ENCODE measurements at regions not wholly inside any gene's neighbourhood (a gene's known extent, or its start where the extent isn't known, plus 50 kb on each side); places are given as distances from the start of the nearest gene placed in this dataset.

- DNase-seq: no peak
Measured at GRCh38 chr4:12265554-12265953, 836.9 kb upstream of the HS3ST1 start.

- DNase-seq: no peak
Measured at GRCh38 chr4:12260453-12260852, 831.8 kb upstream of the HS3ST1 start.

GRCh38 chr4:12244973-12245372 lies 816.3 kb upstream of the HS3ST1 start:
- DNase-seq: no peak

DNA sequence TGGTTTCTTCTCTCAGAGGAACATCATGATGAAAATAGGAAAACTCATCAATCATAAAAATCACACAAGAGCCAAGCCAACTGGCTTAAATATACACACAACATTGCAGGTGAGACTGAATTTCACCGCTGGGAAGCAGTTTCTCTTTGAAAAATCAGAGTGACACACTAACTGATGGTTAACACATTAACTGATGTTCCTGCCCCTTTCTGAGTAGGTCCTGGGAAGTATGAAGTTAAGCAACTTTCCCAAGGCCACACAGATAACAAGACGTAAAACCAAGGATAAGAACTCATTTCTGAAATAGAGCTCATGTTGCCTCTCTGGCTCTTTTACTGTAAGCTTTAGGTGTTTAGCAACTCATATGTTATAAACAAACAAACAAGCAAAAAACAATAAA lies 813.7 kb upstream of the HS3ST1 start:
- DNase-seq: no peak

DNA sequence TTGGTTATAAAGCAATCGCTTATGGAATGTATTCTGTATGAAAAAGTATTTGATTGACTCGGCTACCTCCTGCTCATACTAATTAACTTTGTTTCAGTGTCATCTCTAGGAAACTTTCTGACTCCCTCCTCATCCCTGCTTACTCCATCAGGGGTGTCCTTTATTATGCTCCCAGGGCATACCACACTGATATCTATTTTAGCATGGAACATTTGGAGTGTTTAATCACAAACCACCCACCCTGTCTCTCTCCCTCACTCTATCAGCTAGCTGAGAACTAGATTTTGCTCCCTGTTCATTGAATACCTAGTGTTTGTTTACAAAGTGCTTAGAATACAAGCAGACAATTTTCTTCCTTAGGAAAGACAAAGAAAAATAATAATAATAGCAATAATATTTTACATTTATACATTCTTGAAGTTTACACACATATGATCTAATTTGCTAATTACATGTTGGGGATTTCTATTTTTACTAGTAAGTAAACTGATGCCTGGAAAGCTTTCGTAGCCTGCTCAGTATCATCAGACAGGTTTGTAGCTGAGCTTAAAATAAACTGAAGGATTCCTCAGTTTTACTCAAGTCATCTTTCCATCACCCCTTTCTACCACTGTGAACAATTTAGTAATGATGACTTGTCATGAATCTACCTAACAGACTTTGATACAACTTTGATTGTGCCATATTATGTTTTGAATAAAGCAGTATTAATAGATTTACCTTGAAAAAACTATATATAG lies 811.4 kb upstream of the HS3ST1 start:
- no peak for DNase-seq

- DNase-seq: no peak
Measured at GRCh38 chr4:12231098-12231497, 802.4 kb upstream of the HS3ST1 start.

- DNase-seq: no peak
Measured at GRCh38 chr4:12221031-12221430, 792.3 kb upstream of the HS3ST1 start.

DNA sequence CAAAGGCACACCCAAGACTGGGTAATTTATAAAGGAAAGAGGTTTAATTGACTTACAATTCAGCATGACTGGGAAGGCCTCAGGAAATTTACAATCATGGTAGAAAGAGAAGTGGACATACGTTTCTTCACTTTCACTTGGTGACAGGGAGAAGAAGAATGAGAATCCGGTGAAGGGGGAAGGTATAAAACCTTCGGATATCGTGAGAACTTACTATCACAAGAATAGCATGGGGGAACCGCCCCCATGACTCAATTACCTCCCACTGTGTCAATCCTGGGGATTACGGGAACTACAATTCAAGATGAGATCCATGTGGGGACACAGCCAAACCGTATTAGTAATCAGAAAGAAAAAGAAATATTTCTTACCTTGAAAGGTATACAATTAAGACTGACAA lies 782.9 kb upstream of the HS3ST1 start:
- DNase-seq: no peak

- DNase-seq: no peak
Measured at GRCh38 chr4:12207396-12207795, 778.7 kb upstream of the HS3ST1 start.

GRCh38 chr4:12206091-12206490 lies 777.4 kb upstream of the HS3ST1 start:
- no peak for DNase-seq

GRCh38 chr4:12203945-12204344 lies 775.3 kb upstream of the HS3ST1 start:
- no peak for DNase-seq

DNA sequence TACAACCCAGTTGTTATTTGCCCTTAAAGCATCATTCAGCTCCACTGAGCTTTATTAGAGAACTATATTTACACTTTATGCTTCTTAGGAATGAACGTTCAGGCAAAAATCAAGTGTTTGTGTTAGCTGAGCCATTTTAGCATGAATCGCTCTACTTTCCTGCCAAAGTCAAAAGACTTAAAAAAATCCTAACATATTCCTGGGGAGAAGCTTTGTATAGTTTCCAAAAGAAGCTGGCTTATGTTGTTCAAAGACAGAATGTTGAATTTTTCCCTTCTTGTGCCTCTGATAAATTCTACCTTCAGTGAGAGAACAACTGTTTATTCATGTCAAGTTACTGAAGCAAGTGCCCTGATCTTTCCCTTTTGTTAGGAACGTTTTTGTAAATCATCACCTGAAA lies 771.5 kb upstream of the HS3ST1 start:
- DNase-seq: no peak

DNA sequence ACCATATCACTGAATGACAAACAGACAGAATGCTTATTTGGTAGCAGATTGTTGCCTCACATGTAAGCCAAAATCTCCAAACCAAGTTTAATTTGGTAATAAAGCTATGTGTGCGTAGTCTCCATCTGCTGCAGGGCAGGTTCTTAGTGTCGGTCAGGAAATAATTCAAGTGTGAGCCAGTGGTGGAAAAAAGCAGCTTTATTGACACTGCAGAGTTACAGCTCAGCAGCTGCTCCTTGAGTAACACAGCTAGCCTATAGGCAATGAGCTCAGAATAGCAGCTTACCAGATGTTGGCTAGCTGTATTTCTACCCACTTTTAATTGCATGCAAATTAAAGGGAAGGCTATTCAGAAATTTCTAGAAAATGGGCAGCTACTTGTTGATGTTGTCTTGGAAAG lies 757.8 kb upstream of the HS3ST1 start:
- no peak for DNase-seq

- DNase-seq: no peak
Measured at GRCh38 chr4:12178614-12179610, 750.2 kb upstream of the HS3ST1 start.

- DNase-seq: no peak
Measured at GRCh38 chr4:12177416-12177815, 748.7 kb upstream of the HS3ST1 start.

DNA sequence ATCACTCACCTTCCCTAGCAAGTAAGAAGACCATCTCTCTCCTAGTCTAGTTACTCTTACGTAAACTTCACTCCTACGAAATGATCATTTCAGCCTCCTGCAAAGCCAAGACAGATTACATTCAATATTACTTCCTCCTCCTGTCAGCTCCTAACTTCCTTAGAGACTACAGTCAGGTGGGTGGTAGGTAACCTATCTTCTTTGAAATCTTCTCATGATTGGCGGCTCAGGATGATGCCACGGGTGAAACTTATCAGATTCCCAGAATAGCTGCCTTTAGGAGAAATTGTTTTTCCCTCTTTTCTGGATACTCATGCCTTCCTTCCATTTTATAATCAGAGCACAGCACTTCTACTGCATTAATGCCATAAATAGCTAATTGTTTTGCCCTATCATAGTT lies 744.8 kb upstream of the HS3ST1 start:
- no peak for DNase-seq

DNA sequence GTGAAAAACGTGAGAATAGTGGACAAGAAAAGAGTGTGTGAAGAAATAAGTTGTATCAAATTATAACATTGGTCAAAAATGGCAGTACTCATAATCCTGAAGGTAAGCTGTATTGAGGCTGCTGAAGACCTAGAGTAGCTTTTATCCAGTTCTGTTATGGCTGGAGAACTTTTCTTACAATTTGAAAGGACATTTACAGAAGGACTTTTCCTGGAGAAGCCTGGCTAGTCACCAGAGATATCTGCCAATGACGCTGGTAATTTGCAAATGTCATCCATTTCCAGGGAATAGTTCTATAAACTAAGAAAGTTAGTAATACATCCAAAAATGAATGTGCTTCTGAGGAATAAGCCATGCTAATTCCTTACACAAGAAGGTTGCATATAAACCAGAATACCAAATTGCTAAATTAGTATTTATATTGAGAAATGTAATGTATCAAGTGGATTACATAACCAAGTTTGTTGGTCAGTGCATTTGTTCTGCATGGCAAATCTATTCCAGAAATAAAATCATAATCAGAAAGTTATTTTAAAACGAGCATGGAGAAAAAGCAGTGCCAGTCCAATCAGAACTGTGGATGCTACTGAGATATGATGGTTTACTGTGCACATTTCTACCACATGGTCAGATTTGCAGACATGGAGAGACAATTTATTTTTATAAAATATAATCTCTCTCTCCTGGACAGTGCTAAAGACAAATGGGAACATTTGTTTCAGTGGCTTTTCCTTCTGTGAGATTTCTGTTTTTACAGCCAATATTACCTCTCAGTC lies 743.7 kb upstream of the HS3ST1 start:
- DNase-seq: no peak

DNA sequence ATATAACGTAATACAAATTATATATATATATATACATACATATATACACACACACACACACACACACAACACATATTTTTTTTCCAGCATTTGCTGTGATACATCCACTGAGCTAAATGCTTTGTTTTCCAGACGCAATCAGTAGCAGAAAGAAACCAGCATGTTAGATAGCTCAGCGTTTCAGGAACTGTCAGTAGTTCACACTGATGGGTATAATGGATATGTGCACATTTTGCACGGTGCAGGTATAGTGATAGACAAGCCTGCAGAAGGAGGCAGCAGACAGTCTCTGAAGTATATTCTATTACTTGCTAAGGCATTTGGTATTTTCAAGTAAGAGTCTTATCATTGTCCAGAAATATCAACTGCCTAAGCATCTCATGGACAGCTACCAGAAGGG lies 741.6 kb upstream of the HS3ST1 start:
- DNase-seq: no peak

GRCh38 chr4:12165616-12166015 lies 736.9 kb upstream of the HS3ST1 start:
- DNase-seq: no peak

- DNase-seq: no peak
Measured at GRCh38 chr4:12146339-12146738, 717.6 kb upstream of the HS3ST1 start.

GRCh38 chr4:12145768-12146167 lies 717.1 kb upstream of the HS3ST1 start:
- no peak for DNase-seq

- no peak for DNase-seq
Measured at GRCh38 chr4:12145106-12145505, 716.4 kb upstream of the HS3ST1 start.

- DNase-seq: no peak
Measured at GRCh38 chr4:12144051-12144450, 715.4 kb upstream of the HS3ST1 start.
